ENCODE measurements at regions not wholly inside any gene's neighbourhood (a gene's known extent, or its start where the extent isn't known, plus 50 kb on each side); places are given as distances from the start of the nearest gene placed in this dataset.

GRCh38 chr12:60981473-60981872 is 1278.7 kb upstream of the USP15 start:
- H3K27me3 ChIP-seq (replicated peaks in 2 of 5; ENCODE audit: control insufficient read depth in 4 of 5, insufficient read depth in 5 of 5, low read length in 4 of 5), result no peaks in the 10 kb centered on the region
- H3K27ac ChIP-seq (ENCODE audit: insufficient read depth in 1 of 2, low read depth in 1 of 2, low read length in 2 of 2, poor library complexity in 1 of 2, severe bottlenecking in 2 of 2), result no peak overlapping the region
- no peaks in the 10 kb centered on the region for H3K4me1 ChIP-seq (ENCODE audit: control extremely low read depth in 1 of 4, control insufficient read depth in 4 of 4, insufficient read depth in 4 of 4, low read length in 3 of 4)
- 100% methylated on average over 1 of the region's 2 CpGs for WGBS (ENCODE audit: insufficient coverage)
- CTCF ChIA-PET, result no interaction called here
- peaks cover 0 to 2% (median 0%) of the 10 kb centered on the region in 5 experiments for H3K9me3 ChIP-seq (ENCODE audit: control extremely low read depth in 1 of 5, control insufficient read depth in 4 of 5, insufficient read depth in 2 of 5, low read depth in 1 of 5, low read length in 4 of 5)
- no peak overlapping the region for H3K4me3 ChIP-seq (ENCODE audit: control insufficient read depth in 1 of 7, extremely low read depth in 1 of 7, insufficient read depth in 4 of 7, low read depth in 2 of 7, low read length in 6 of 7)
- no peak for DNase-seq
- POLR2A ChIA-PET, result no interaction called here
- H3K36me3 ChIP-seq (ENCODE audit: control insufficient read depth in 4 of 4, insufficient read depth in 4 of 4, low read length in 3 of 4), result no peaks in the 10 kb centered on the region

GRCh38 chr12:60992087-60992486 is 1268.1 kb upstream of the USP15 start:
- ChIA-PET POLR2A (no interaction called here), CTCF (no interaction called here)
- no peak overlapping the region for H3K27ac ChIP-seq (ENCODE audit: insufficient read depth in 1 of 2, low read depth in 1 of 2, low read length in 2 of 2, poor library complexity in 1 of 2, severe bottlenecking in 2 of 2)
- no peaks in the 10 kb centered on the region for H3K27me3 ChIP-seq (replicated peaks in 2 of 5; ENCODE audit: control insufficient read depth in 4 of 5, insufficient read depth in 5 of 5, low read length in 4 of 5)
- WGBS (ENCODE audit: insufficient coverage), result no CpG with 5 or more reads among the region's 2 CpGs
- H3K9me3 ChIP-seq (ENCODE audit: control extremely low read depth in 1 of 5, control insufficient read depth in 4 of 5, insufficient read depth in 2 of 5, low read depth in 1 of 5, low read length in 4 of 5), result no peaks in the 10 kb centered on the region
- no peaks in the 10 kb centered on the region for H3K36me3 ChIP-seq (ENCODE audit: control insufficient read depth in 4 of 4, insufficient read depth in 4 of 4, low read length in 3 of 4)
- H3K4me3 ChIP-seq (ENCODE audit: control insufficient read depth in 1 of 7, extremely low read depth in 1 of 7, insufficient read depth in 4 of 7, low read depth in 2 of 7, low read length in 6 of 7), result no peak overlapping the region
- no peak for DNase-seq
- no peaks in the 10 kb centered on the region for H3K4me1 ChIP-seq (ENCODE audit: control extremely low read depth in 1 of 4, control insufficient read depth in 4 of 4, insufficient read depth in 4 of 4, low read length in 3 of 4)

- no peaks in the 10 kb centered on the region for H3K27me3 ChIP-seq (replicated peaks in 2 of 5; ENCODE audit: control insufficient read depth in 4 of 5, insufficient read depth in 5 of 5, low read length in 4 of 5)
- H3K36me3 ChIP-seq (ENCODE audit: control insufficient read depth in 4 of 4, insufficient read depth in 4 of 4, low read length in 3 of 4), result no peaks in the 10 kb centered on the region
- no CpG with 5 or more reads among the region's 1 CpG for WGBS (ENCODE audit: insufficient coverage)
- H3K4me1 ChIP-seq (ENCODE audit: control extremely low read depth in 1 of 4, control insufficient read depth in 4 of 4, insufficient read depth in 4 of 4, low read length in 3 of 4), result no peaks in the 10 kb centered on the region
- ChIA-PET CTCF (no interaction called here), POLR2A (no interaction called here)
- no peak for DNase-seq
- H3K4me3 ChIP-seq (ENCODE audit: control insufficient read depth in 1 of 7, extremely low read depth in 1 of 7, insufficient read depth in 4 of 7, low read depth in 2 of 7, low read length in 6 of 7), result no peak overlapping the region
- peaks cover 0 to 4% (median 1%) of the 10 kb centered on the region in 5 experiments for H3K9me3 ChIP-seq (ENCODE audit: control extremely low read depth in 1 of 5, control insufficient read depth in 4 of 5, insufficient read depth in 2 of 5, low read depth in 1 of 5, low read length in 4 of 5)
- no peak overlapping the region for H3K27ac ChIP-seq (ENCODE audit: insufficient read depth in 1 of 2, low read depth in 1 of 2, low read length in 2 of 2, poor library complexity in 1 of 2, severe bottlenecking in 2 of 2)
Observed at GRCh38 chr12:60995256-60995825, 1264.9 kb upstream of the USP15 start.

DNA sequence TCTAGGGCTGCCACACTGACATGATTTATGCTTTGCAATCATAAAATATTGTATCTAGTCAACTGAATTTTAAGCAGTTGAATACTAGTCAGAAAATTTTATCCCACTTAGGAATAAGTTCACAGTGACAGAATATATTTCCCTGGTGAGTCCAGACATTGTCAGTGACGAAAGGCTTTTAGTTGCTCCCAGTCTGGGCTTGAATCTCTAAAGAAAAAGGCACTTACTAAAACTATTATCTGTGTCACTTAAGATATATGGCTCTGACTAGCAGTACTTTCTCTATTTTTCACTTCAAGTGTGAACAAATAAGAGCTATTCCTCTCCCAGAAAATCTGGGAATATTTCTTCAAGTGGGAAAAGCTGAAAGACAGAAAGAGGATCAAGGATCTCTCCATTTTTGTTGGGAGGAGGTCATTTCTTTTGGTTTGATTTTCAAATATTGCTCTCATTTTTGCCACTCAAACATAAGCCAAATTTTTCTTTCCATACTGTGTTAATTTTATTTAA is 1262.3 kb upstream of the USP15 start:
- 83% methylated on average over 1 of the region's 1 CpG for WGBS (ENCODE audit: insufficient coverage)
- Histone ChIP-seq H3K27ac (ENCODE audit: insufficient read depth in 1 of 2, low read depth in 1 of 2, low read length in 2 of 2, poor library complexity in 1 of 2, severe bottlenecking in 2 of 2) (no peak overlapping the region), H3K4me1 (ENCODE audit: control extremely low read depth in 1 of 4, control insufficient read depth in 4 of 4, insufficient read depth in 4 of 4, low read length in 3 of 4) (no peaks in the 10 kb centered on the region), H3K9me3 (ENCODE audit: control extremely low read depth in 1 of 5, control insufficient read depth in 4 of 5, insufficient read depth in 2 of 5, low read depth in 1 of 5, low read length in 4 of 5) (peaks cover 0 to 4% (median 1%) of the 10 kb centered on the region in 5 experiments), H3K4me3 (ENCODE audit: control insufficient read depth in 1 of 7, extremely low read depth in 1 of 7, insufficient read depth in 4 of 7, low read depth in 2 of 7, low read length in 6 of 7) (no peak overlapping the region), H3K36me3 (ENCODE audit: control insufficient read depth in 4 of 4, insufficient read depth in 4 of 4, low read length in 3 of 4) (no peaks in the 10 kb centered on the region), H3K27me3 (replicated peaks in 2 of 5; ENCODE audit: control insufficient read depth in 4 of 5, insufficient read depth in 5 of 5, low read length in 4 of 5) (no peaks in the 10 kb centered on the region)
- no peak for DNase-seq
- ChIA-PET CTCF (no interaction called here), POLR2A (no interaction called here)

DNA sequence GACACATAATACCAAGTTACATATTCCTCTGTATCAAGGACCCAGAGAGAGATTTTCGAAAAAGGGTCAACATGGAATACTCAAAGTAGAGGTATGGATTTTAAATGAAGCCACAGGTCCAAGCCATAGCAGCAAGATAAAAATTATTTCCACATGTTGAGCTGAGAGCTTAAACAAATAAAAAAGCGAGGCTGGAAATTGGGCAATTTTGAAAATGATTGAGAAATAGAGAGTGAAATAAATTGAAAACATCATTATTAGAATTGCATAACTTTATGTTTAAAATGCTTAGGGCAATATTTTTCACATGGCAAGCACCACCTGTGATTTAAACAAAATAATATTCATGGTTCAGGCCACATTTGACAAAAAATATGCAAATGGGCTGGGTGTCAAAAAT is 1251.0 kb upstream of the USP15 start:
- H3K4me1 ChIP-seq (ENCODE audit: control extremely low read depth in 1 of 4, control insufficient read depth in 4 of 4, insufficient read depth in 4 of 4, low read length in 3 of 4), result no peaks in the 10 kb centered on the region
- no peak for DNase-seq
- H3K9me3 ChIP-seq (ENCODE audit: control extremely low read depth in 1 of 5, control insufficient read depth in 4 of 5, insufficient read depth in 2 of 5, low read depth in 1 of 5, low read length in 4 of 5), result no peaks in the 10 kb centered on the region
- no peak overlapping the region for H3K4me3 ChIP-seq (ENCODE audit: control insufficient read depth in 1 of 7, extremely low read depth in 1 of 7, insufficient read depth in 4 of 7, low read depth in 2 of 7, low read length in 6 of 7)
- H3K36me3 ChIP-seq (ENCODE audit: control insufficient read depth in 4 of 4, insufficient read depth in 4 of 4, low read length in 3 of 4), result no peaks in the 10 kb centered on the region
- H3K27ac ChIP-seq (ENCODE audit: insufficient read depth in 1 of 2, low read depth in 1 of 2, low read length in 2 of 2, poor library complexity in 1 of 2, severe bottlenecking in 2 of 2), result no peak overlapping the region
- POLR2A ChIA-PET, result no interaction called here
- WGBS (ENCODE audit: insufficient coverage), result 100% methylated on average over 1 of the region's 2 CpGs
- no peaks in the 10 kb centered on the region for H3K27me3 ChIP-seq (replicated peaks in 2 of 5; ENCODE audit: control insufficient read depth in 4 of 5, insufficient read depth in 5 of 5, low read length in 4 of 5)
- CTCF ChIA-PET, result interaction anchor here (0.7 kb wide), 1 partner anchor 91 kb away, joined by 3 read pairs; no protein-coding TSS in a partner anchor

DNA sequence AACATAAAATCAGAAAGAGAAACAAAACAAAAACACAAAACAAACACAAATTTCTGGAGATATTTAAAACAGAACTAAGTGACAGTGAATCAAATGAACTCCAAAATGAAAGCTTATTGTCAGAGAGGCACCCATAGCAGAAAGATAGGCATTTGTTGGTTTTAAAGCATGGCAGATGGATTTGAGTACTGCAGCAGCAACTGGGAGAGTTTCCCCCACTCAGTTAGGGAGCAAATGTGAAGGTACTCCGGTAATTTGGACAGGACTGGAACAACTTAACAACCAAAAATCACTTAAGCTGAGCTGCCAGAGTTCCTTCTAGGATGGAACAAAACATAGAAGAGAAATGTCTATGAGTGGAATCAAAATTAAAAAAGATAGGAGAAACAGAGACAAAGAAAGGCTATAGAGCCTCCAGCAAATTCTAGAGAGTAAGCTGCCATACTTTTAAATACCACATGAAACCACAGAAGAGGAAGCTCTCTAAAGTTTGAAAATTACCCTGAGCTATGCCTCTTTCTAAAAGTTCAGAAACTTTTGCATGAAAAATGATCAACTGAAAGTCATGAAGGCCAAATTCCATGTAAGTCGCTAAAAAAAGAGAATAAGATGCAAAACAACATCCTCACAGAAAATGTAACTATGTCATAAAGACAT is 1248.3 kb upstream of the USP15 start:
- Histone ChIP-seq H3K9me3 (ENCODE audit: control extremely low read depth in 1 of 5, control insufficient read depth in 4 of 5, insufficient read depth in 2 of 5, low read depth in 1 of 5, low read length in 4 of 5) (no peaks in the 10 kb centered on the region), H3K36me3 (ENCODE audit: control insufficient read depth in 4 of 4, insufficient read depth in 4 of 4, low read length in 3 of 4) (no peaks in the 10 kb centered on the region), H3K4me3 (ENCODE audit: control insufficient read depth in 1 of 7, extremely low read depth in 1 of 7, insufficient read depth in 4 of 7, low read depth in 2 of 7, low read length in 6 of 7) (no peak overlapping the region), H3K27ac (ENCODE audit: insufficient read depth in 1 of 2, low read depth in 1 of 2, low read length in 2 of 2, poor library complexity in 1 of 2, severe bottlenecking in 2 of 2) (no peak overlapping the region), H3K27me3 (replicated peaks in 2 of 5; ENCODE audit: control insufficient read depth in 4 of 5, insufficient read depth in 5 of 5, low read length in 4 of 5) (no peaks in the 10 kb centered on the region), H3K4me1 (ENCODE audit: control extremely low read depth in 1 of 4, control insufficient read depth in 4 of 4, insufficient read depth in 4 of 4, low read length in 3 of 4) (no peaks in the 10 kb centered on the region)
- CTCF ChIA-PET, result no interaction called here
- DNase-seq, result peak in 1 of 3 donors; percentile 0
- WGBS (ENCODE audit: insufficient coverage), result no CpG with 5 or more reads among the region's 2 CpGs
- POLR2A ChIA-PET, result no interaction called here

GRCh38 chr12:61018571-61018970 is 1241.6 kb upstream of the USP15 start:
- H3K4me1 ChIP-seq (ENCODE audit: control extremely low read depth in 1 of 4, control insufficient read depth in 4 of 4, insufficient read depth in 4 of 4, low read length in 3 of 4), result no peaks in the 10 kb centered on the region
- no peak overlapping the region for H3K4me3 ChIP-seq (ENCODE audit: control insufficient read depth in 1 of 7, extremely low read depth in 1 of 7, insufficient read depth in 4 of 7, low read depth in 2 of 7, low read length in 6 of 7)
- H3K27me3 ChIP-seq (replicated peaks in 2 of 5; ENCODE audit: control insufficient read depth in 4 of 5, insufficient read depth in 5 of 5, low read length in 4 of 5), result no peaks in the 10 kb centered on the region
- ChIA-PET CTCF (no interaction called here), POLR2A (no interaction called here)
- no peak overlapping the region for H3K27ac ChIP-seq (ENCODE audit: insufficient read depth in 1 of 2, low read depth in 1 of 2, low read length in 2 of 2, poor library complexity in 1 of 2, severe bottlenecking in 2 of 2)
- H3K9me3 ChIP-seq (ENCODE audit: control extremely low read depth in 1 of 5, control insufficient read depth in 4 of 5, insufficient read depth in 2 of 5, low read depth in 1 of 5, low read length in 4 of 5), result peaks cover 0 to 2% (median 0%) of the 10 kb centered on the region in 5 experiments
- no peaks in the 10 kb centered on the region for H3K36me3 ChIP-seq (ENCODE audit: control insufficient read depth in 4 of 4, insufficient read depth in 4 of 4, low read length in 3 of 4)
- DNase-seq, result peak in 2 of 3 donors; percentile 14 to 19

Data from common myeloid progenitor, CD34-positive (primary cell).